ENCODE measurements at regions not wholly inside any gene's neighbourhood (a gene's known extent, or its start where the extent isn't known, plus 50 kb on each side); places are given as distances from the start of the nearest gene placed in this dataset.
"Not testable (repeated sequence)": the region's sequence is repeated elsewhere in the genome, so short reads cannot be mapped to it uniquely, and the experiment has no call there.

GRCh38 chr10:77740396-77740795, 102.8 kb upstream of the KCNMA1 start:
- not testable (repeated sequence) for DNase-seq

DNA sequence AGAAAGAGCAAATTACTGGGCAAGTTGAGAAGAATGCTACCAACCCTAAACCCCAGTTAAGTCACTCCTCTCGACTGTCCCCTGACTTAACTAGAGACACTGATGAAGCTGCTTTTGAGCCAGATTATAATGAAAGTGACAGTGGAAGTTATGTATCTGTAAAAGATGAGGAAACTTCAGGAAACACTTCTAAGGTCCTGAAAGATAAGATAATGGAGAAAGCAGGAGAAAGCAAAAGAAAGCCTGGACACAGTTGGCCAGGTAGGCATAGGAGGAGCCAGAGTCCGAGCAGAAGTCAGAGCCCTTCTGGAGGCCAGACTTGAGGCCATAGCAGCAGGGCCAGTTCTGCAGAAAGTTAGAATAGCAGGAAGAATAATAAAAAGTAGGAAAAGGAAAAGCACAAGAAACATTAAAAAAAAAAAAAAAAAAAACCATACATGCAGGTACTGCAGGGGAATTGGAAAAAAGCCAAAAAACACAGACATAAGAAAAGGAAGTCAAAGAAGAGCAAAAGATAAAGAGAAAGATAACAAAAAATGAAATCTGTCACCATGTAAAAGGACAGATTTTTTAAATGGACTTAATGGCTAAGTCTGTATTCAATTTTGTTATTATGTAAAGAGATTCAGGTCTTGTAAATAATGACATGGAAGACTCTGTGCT, 101.0 kb upstream of the KCNMA1 start:
- DNase-seq = no peak

DNA sequence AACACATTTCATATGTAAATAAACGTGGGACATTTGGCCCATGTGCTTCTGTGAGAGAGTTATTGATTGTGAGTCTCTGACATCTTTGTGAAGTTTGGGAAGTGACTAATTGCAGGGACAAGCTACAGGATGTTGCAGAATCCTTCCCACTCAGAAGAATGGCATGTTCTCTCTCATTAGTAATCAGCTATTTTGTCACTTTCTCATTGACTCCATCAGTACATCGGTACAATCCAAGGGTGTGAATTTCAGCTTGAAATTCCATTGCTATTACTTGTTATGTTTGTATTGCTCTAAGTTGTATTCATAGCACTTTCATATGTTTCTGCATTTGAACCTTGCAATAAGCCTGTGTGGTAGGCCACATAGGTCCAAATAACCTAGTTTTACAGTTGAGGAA, 100.0 kb upstream of the KCNMA1 start:
- no peak for DNase-seq

DNA sequence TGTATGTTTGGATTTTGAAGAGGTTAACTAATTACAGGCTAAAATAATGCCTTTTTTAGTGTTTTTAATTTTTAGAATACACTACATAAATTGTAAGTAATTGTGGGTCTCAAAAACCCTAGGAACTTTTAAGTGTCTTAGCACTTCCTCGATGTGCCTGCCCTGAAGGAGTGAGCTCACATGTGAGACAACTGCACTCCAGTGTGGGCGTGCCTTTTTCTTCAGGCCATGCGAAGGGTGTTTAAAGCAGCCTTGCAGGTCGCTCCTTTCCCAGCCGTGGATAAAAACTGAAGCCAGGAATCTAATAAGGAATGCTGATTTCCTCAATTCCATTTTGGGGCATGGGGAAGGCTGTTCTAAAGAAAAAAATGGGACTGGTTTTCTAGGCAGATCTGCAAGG, 97.5 kb upstream of the KCNMA1 start:
- not testable (repeated sequence) for DNase-seq

DNA sequence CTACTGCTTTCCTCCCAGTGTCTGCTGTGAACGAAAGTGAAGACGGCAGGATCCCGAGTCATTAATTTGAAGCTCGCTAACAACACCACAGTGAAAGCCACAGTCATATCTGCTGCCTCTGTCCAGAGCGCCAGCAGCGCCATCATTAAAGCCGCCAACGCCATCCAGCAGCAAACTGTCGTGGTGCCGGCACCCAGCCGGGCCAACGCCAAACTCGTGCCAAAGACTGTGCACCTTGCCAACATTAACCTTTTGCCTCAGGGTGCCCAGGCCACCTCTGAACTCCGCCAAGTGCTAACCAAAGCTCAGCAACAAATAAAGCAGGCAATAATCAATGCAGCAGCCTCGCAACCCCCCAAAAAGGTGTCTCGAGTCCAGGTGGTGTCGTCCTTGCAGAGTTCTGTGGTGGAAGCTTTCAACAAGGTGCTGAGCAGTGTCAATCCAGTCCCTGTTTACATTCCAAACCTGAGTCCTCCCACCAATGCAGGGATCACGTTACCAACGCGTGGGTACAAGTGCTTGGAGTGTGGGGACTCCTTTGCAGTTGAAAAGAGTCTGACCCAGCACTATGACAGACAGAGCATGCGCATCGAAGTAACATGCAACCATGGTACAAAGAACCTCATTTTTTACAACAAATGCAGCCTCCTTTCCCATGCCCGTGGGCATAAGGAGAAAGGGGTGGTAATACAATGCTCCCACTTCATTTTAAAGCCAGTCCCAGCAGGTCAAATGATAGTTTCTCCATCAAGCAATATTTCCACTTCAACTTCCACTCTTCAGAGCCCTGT, 94.8 kb upstream of the KCNMA1 start:
- DNase-seq = no peak

DNA sequence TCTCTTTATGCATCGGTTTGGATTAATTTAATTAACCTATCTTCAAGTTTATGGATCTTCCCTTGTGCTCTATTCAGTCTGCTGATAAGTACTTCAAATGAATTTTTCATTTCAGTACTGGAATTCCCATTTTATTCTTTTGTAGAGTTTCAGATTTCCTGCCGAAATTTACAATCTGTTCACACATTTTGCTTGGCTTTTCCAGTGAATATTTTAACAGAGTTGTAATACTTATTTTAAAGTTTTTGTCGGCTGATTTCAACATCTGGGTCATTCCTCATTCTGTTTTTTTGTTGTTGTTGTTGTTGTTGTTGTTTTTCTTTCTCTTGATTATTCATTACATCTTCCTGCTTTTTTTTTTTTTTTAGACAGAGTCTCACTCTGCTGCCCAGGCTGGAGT, 89.9 kb upstream of the KCNMA1 start:
- DNase-seq = no peak

GRCh38 chr10:77726732-77727131, 89.1 kb upstream of the KCNMA1 start:
- no peak for DNase-seq

DNA sequence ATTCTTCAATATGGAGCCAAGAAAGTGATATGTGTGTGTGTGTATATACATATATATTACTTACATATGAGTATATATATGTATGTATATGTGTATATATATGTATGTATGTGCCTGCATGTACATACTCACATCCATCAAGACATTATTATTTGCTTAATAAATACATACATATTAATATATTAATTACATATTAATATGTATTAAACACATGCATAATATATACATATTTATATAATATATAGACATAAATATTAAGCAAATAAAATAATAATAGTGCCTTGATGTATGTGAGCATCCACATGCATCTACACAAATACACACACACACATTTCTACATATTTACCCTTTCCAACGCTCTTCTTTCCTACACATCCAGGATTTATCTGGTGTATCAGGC, 88.7 kb upstream of the KCNMA1 start:
- no peak for DNase-seq

DNA sequence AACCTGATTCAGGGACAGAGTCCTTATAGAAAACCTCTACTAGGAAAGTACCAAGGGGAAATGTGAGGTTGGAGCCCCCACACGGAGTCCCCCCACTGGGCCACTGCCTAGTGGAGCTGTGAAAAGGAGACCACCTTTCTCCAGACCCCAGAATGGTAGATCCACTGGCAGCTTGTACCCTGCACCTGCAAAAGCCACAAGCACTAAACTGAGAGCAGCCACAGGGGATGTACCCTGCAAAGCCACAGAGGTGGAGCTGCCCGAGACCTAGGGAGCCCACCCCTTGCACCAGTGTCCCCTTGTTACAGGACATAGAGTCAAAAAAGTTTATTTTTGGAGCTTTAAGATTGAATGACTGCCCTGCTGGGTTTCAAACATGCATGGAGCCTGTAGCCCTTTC, 87.2 kb upstream of the KCNMA1 start:
- no peak for DNase-seq

DNA sequence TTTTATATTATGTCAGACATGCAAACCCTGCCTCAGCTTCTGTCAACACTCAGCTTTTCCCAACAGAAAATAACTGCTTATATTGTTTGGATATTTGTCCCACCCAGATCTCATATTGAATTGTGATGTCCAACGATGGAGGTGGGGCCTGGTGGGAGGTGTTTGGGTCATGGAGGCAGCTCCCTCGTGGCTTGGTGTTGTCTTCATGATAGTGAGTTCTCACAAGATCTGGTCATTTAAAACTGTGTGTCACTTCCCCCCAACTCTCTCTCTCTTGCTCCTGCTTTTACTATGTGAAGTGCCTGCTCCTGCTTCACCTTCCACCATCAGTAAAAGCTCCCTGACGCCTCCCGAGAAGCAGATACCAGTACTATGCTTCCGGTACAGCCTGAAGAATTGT, 85.8 kb upstream of the KCNMA1 start:
- no peak for DNase-seq

GRCh38 chr10:77722956-77723355, 85.3 kb upstream of the KCNMA1 start:
- DNase-seq = peak; percentile 85

GRCh38 chr10:77721815-77722214, 84.2 kb upstream of the KCNMA1 start:
- no peak for DNase-seq

GRCh38 chr10:77718957-77719356, 81.3 kb upstream of the KCNMA1 start:
- DNase-seq = no peak

DNA sequence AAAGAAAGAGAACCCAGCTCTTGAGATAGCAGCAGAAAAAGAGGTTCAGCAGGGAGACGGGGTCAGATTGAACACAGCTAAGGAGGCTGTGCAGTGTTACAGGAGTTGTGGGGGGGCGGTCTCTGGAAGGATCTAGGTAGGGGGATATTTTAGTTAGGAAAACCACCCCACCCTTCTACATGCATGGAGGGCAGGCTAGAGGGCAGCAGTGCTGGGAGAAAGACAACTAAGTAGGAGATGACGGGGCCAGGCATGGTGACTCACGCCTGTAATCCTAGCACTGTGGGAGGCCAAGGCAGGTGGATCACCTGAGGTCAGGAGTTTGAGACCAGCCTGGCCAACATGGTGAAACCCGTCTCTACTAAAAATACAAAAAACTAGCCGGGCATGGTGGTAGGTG, 80.7 kb upstream of the KCNMA1 start:
- not testable (repeated sequence) for DNase-seq

GRCh38 chr10:77717336-77717735, 79.7 kb upstream of the KCNMA1 start:
- no peak for DNase-seq

DNA sequence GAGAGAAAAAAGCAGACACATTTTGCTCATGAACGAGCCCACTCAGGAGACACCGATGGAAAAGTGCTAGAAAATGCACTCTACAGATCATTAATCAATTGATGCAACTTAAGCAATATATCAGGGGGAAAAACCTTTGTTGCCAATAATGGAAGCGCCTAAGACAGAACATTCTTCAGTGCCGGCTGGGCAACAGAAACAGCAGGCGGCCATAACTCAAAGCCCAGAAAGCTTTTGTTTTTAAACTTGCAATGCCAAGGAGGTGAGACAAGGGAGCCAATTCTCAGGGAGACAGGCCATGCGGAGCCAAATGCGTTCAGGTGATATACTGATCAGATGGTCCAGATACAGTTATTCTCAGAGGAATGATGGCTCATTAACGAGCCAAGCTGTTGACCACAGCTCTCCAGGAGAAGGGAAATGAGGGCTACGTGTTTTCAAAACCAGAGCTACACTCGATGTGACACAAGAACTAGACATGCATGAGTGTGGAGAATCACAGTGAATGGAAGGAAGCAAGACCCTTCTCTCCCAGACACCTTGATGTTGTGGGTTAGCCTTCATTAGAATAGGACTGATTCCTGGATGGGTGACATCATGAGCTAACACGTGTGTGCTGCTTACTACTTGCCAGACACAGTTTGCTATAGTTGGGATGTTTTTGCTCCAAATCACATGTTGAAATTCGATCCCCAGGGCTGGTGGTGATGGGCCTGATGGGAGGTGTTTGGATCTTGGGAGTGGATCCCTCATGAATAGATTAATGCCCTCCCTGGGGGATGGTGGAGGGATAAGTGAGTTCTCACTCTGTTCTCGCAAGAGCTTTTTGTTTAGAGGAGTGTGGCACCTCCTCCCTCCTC, 79.1 kb upstream of the KCNMA1 start:
- no peak for DNase-seq

GRCh38 chr10:77715536-77715935, 77.9 kb upstream of the KCNMA1 start:
- no peak for DNase-seq

GRCh38 chr10:77715088-77715487, 77.5 kb upstream of the KCNMA1 start:
- no peak for DNase-seq

GRCh38 chr10:77713521-77714280, 76.1 kb upstream of the KCNMA1 start:
- DNase-seq = peak; percentile 82

GRCh38 chr10:77712207-77712606, 74.6 kb upstream of the KCNMA1 start:
- DNase-seq = no peak

GRCh38 chr10:77711683-77712049, 74.1 kb upstream of the KCNMA1 start:
- DNase-seq = no peak

- DNase-seq = peak; percentile 89
These were observed 73.4 kb upstream of the KCNMA1 start for GRCh38 chr10:77710759-77711682.

Data from islet precursor cell (in vitro differentiated cells).